SH-SY5Y (cell line): ENCODE measurements at regions not wholly inside any gene's neighbourhood (a gene's known extent, or its start where the extent isn't known, plus 50 kb on each side); places are given as distances from the start of the nearest gene placed in this dataset.

Experiments used
- GATA2 ChIP-seq: IDR thresholded peaks from 2 replicates; pipeline ENCODE4 v1.6.1; 2011; ENCODE audit warnings: mild to moderate bottlenecking, low read depth, low read length
- GATA3 ChIP-seq: IDR thresholded peaks from 2 replicates; pipeline ENCODE4 v1.6.1; 2011; ENCODE audit warnings: low read depth, mild to moderate bottlenecking, low read length, moderate library complexity

- TF ChIP-seq GATA3 (no peak), GATA2 (no peak)
These were observed 80.8 kb upstream of the SNTG2 start for GRCh38 chr2:869894-870293.

GRCh38 chr2:869357-869871 is 81.2 kb upstream of the SNTG2 start:
- no peak for TF ChIP-seq GATA3
- no peak for TF ChIP-seq GATA2

- TF ChIP-seq GATA2 = no peak
- no peak for TF ChIP-seq GATA3
These were observed 83.4 kb upstream of the SNTG2 start for GRCh38 chr2:867296-867695.

GRCh38 chr2:866887-867286 is 83.8 kb upstream of the SNTG2 start:
- TF ChIP-seq GATA3 (no peak), GATA2 (no peak)

GRCh38 chr2:866009-866680 is 84.5 kb upstream of the SNTG2 start:
- TF ChIP-seq GATA2 (no peak), GATA3 (no peak)

GRCh38 chr2:864501-865106 is 86.0 kb upstream of the SNTG2 start:
- no peak for TF ChIP-seq GATA2
- no peak for TF ChIP-seq GATA3

GRCh38 chr2:863732-864450 is 86.8 kb upstream of the SNTG2 start:
- no peak for TF ChIP-seq GATA3
- TF ChIP-seq GATA2 = no peak

- TF ChIP-seq GATA3 (no peak), GATA2 (no peak)
These were observed 87.8 kb upstream of the SNTG2 start for GRCh38 chr2:862731-863466.

GRCh38 chr2:862355-862687 is 88.3 kb upstream of the SNTG2 start:
- TF ChIP-seq GATA2 = no peak
- no peak for TF ChIP-seq GATA3

GRCh38 chr2:861655-862354 is 88.8 kb upstream of the SNTG2 start:
- TF ChIP-seq GATA2 = no peak
- no peak for TF ChIP-seq GATA3

GRCh38 chr2:860259-860855 is 90.3 kb upstream of the SNTG2 start:
- TF ChIP-seq GATA2 (no peak), GATA3 (no peak)

GRCh38 chr2:858646-859045 is 92.0 kb upstream of the SNTG2 start:
- TF ChIP-seq GATA2 (no peak), GATA3 (no peak)

- TF ChIP-seq GATA3 = no peak
- TF ChIP-seq GATA2 = no peak
These were observed 92.7 kb upstream of the SNTG2 start for GRCh38 chr2:857937-858336.
